Loucy (cell line): ENCODE measurements at regions not wholly inside any gene's neighbourhood (a gene's known extent, or its start where the extent isn't known, plus 50 kb on each side); places are given as distances from the start of the nearest gene placed in this dataset.

Experiments
- CTCF ChIP-seq: fragments of 200-600 bp; sonication (generic); conservative IDR thresholded peaks from 2 replicates; pipeline ENCODE4 v1.5.1; 2014; ENCODE audit warnings: mild to moderate bottlenecking, antibody characterized with exemption, low read length
- EZH2phosphoT487 ChIP-seq: fragments of 200-600 bp; IDR thresholded peaks from 2 replicates; pipeline ENCODE4 v1.6.1; 2018; ENCODE audit warnings: antibody characterized with exemption, mild to moderate bottlenecking, moderate library complexity, borderline replicate concordance

- TF ChIP-seq CTCF (no peak), EZH2phosphoT487 (no peak)
Observed at GRCh38 chr1:73009311-73009710, 727.0 kb upstream of the NEGR1 start.
